GM12878 (cell line): ENCODE measurements at regions not wholly inside any gene's neighbourhood (a gene's known extent, or its start where the extent isn't known, plus 50 kb on each side); places are given as distances from the start of the nearest gene placed in this dataset.

ENCODE experiments used
- ATAC-seq: fragments of 200-7000 bp; cut with Tn5 transposase; 3 replicates; pipeline ENCODE4 v1.9.1; 2020; ENCODE audit warnings: mild to moderate bottlenecking, moderate library complexity
- BruUV-seq: library from RNA; stranded (reverse); fragments of 400-500 nt; replicated peaks from 2 replicates; lab custom pipeline; 2021; lab: Mats Ljungman, UMichigan
- CTCF ChIA-PET: fragments of 300-600 bp; sonication (Branson Sonifier 250); formaldehyde crosslinking; extraction: SDS; loops from one replicate; lab custom pipeline; 2021; ENCODE audit warnings: inconsistent platforms; lab: Yijun Ruan, JAX
- POLR2A ChIA-PET: fragments of 350-600 bp; formaldehyde crosslinking; extraction: SDS; loops from one replicate; lab custom pipeline; 2021; ENCODE audit warnings: inconsistent platforms; lab: Charles Lee
- RAD21 ChIA-PET: fragments of 300-600 bp; sonication (Branson Sonifier 250); formaldehyde crosslinking; loops from one replicate; lab custom pipeline; 2023; ENCODE audit warnings: antibody characterized with exemption; ENCODE audit not compliant: unreplicated experiment; lab: Charles Lee
- SMC1A ChIA-PET: fragments of 300-600 bp; sonication (Branson Sonifier 250); formaldehyde crosslinking; loops from one replicate; lab custom pipeline; 2023; ENCODE audit not compliant: unreplicated experiment, uncharacterized antibody; lab: Charles Lee
- DNase-seq: peaks from one replicate; pipeline ENCODE4 v3.0.0-alpha.2; 2011; ENCODE audit warnings: low read depth, low spot score
- FAIRE-seq: peaks from 3 replicates; lab custom pipeline; 2011; peaks lifted over from hg19 to GRCh38; lab: Jason Lieb, UNC
- H2AFZ ChIP-seq: 2 replicates; pipeline ENCODE4 v1.6.0; 2011; ENCODE audit warnings: low read depth, low read length, control low read depth; ENCODE audit not compliant: control insufficient read depth
- H3K27ac ChIP-seq: 2 replicates; pipeline ENCODE4 v1.5.1; 2011; ENCODE audit warnings: control low read depth; ENCODE audit not compliant: control insufficient read depth, insufficient read depth
- H3K27me3 ChIP-seq, 2 experiments: replicated peaks in 1 of 2; 2 replicates each; pipeline versions ENCODE4 v1.6.0 to v1.6.1; 2011; ENCODE audit warnings: low read length in 1 of 2; ENCODE audit not compliant: control insufficient read depth in 2 of 2, insufficient read depth in 2 of 2
- H3K36me3 ChIP-seq, 2 experiments: 2 replicates each; pipeline ENCODE4 v1.5.1; 2011; ENCODE audit warnings: low read length in 1 of 2; ENCODE audit not compliant: control insufficient read depth in 2 of 2, insufficient read depth in 2 of 2
- H3K4me1 ChIP-seq: 2 replicates; pipeline ENCODE4 v1.6.1; 2011; ENCODE audit warnings: mild to moderate bottlenecking, low read length, moderate library complexity, mixed read lengths; ENCODE audit not compliant: control insufficient read depth, insufficient read depth
- H3K4me2 ChIP-seq: 2 replicates; pipeline ENCODE4 v1.6.0; 2011; ENCODE audit warnings: control low read depth; ENCODE audit not compliant: control insufficient read depth, insufficient read depth
- H3K4me3 ChIP-seq: fragments of 200-600 bp; sonication (generic); 2 replicates; pipeline ENCODE4 v1.5.1; 2016
- H3K79me2 ChIP-seq: 2 replicates; pipeline ENCODE4 v1.6.0; 2011; ENCODE audit warnings: low read length; ENCODE audit not compliant: control insufficient read depth, insufficient read depth
- H3K9ac ChIP-seq: 2 replicates; pipeline ENCODE4 v1.8.0; 2011; ENCODE audit warnings: low read length, control low read depth, mixed read lengths; ENCODE audit not compliant: control insufficient read depth, insufficient read depth
- H3K9me3 ChIP-seq: replicated peaks from 3 replicates; pipeline ENCODE4 v1.5.1; 2011; ENCODE audit warnings: mild to moderate bottlenecking, low read length; ENCODE audit not compliant: control insufficient read depth, insufficient read depth
- H4K20me1 ChIP-seq: 2 replicates; pipeline ENCODE4 v1.6.0; 2011; ENCODE audit not compliant: control insufficient read depth, insufficient read depth
- BCL3 ChIP-seq: IDR thresholded peaks from 2 replicates; pipeline ENCODE4 v1.6.1; 2011; ENCODE audit warnings: borderline replicate concordance, low read depth, mild to moderate bottlenecking, moderate library complexity, low read length; ENCODE audit not compliant: insufficient read depth, poor library complexity, severe bottlenecking
- CBFB ChIP-seq: IDR thresholded peaks from 2 replicates; pipeline ENCODE4 v1.6.1; 2016; ENCODE audit warnings: antibody characterized with exemption, low read depth
- CHD1 ChIP-seq: IDR thresholded peaks from 2 replicates; pipeline ENCODE4 v1.6.1; 2012; ENCODE audit warnings: low read depth, low read length, improper control_type of control experiment
- CREM ChIP-seq: IDR thresholded peaks from 2 replicates; pipeline ENCODE4 v1.6.1; 2014; ENCODE audit warnings: antibody characterized with exemption, low read depth
- ESRRA ChIP-seq: IDR thresholded peaks from 2 replicates; pipeline ENCODE4 v1.6.1; 2012; ENCODE audit warnings: mild to moderate bottlenecking, low read length, improper control_type of control experiment
- FOXK2 ChIP-seq: fragments of 450-650 bp; IDR thresholded peaks from 2 replicates; pipeline ENCODE4 v1.6.1; 2017; ENCODE audit warnings: mild to moderate bottlenecking, moderate library complexity
- PAX8 ChIP-seq: fragments of 450-650 bp; IDR thresholded peaks from 2 replicates; pipeline ENCODE4 v1.6.1; 2017; ENCODE audit warnings: mild to moderate bottlenecking, moderate library complexity
- POLR2AphosphoS5 ChIP-seq: IDR thresholded peaks from 2 replicates; pipeline ENCODE4 v1.6.1; 2011; ENCODE audit warnings: mild to moderate bottlenecking, low read length, inconsistent platforms
- RBBP5 ChIP-seq: fragments of 200-600 bp; sonication (generic); conservative IDR thresholded peaks from 2 replicates; pipeline ENCODE4 v1.6.1; 2016
- WGBS: methylation state at CpG from one replicate; pipeline ENCODE4 v1.1.6; 2016; ENCODE audit warnings: low lambda C conversion rate; ENCODE audit not compliant: insufficient replicate concordance, insufficient coverage; ENCODE audit errors: missing lambda C conversion rate; 5-methylcytosine and 5-hydroxymethylcytosine counted together
- in situ Hi-C: fragments of 300-500 bp; cut with MboI; formaldehyde crosslinking; loops from 9 replicates; pipeline ENCODE4 v1.14.3; 2018; ENCODE audit warnings: mixed read lengths
- intact Hi-C: fragments of 100-400 bp; cut with micrococcal nuclease; formaldehyde crosslinking; loops from one replicate; pipeline ENCODE4 v1.14.2; 2022; ENCODE audit not compliant: unreplicated experiment
- TF ChIP-seq, protein P1 (sequence below), 3 experiments: IDR thresholded peaks in 2 of 3; conservative IDR thresholded peaks in 1 of 3; 2 replicates each; pipeline ENCODE4 v1.5.1; 2011; ENCODE audit warnings: low read depth in 3 of 3, low read length in 3 of 3, mild to moderate bottlenecking in 3 of 3, control low read depth in 2 of 3, moderate library complexity in 2 of 3, inconsistent platforms in 1 of 3, mixed read lengths in 1 of 3; ENCODE audit not compliant: control insufficient read depth in 2 of 3, insufficient read depth in 1 of 3; ENCODE audit errors: extremely low read depth in 1 of 3

- no peak for DNase-seq
- TF ChIP-seq RBBP5, result no peak
- TF ChIP-seq, protein P1, sequence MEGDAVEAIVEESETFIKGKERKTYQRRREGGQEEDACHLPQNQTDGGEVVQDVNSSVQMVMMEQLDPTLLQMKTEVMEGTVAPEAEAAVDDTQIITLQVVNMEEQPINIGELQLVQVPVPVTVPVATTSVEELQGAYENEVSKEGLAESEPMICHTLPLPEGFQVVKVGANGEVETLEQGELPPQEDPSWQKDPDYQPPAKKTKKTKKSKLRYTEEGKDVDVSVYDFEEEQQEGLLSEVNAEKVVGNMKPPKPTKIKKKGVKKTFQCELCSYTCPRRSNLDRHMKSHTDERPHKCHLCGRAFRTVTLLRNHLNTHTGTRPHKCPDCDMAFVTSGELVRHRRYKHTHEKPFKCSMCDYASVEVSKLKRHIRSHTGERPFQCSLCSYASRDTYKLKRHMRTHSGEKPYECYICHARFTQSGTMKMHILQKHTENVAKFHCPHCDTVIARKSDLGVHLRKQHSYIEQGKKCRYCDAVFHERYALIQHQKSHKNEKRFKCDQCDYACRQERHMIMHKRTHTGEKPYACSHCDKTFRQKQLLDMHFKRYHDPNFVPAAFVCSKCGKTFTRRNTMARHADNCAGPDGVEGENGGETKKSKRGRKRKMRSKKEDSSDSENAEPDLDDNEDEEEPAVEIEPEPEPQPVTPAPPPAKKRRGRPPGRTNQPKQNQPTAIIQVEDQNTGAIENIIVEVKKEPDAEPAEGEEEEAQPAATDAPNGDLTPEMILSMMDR (IDR thresholded peaks at IDR 0.05 in 2 of 3, conservative IDR thresholded peaks at IDR 0.05 in 1 of 3; ENCODE audit: control insufficient read depth in 2 of 3, extremely low read depth in 1 of 3, insufficient read depth in 1 of 3, low read depth in 3 of 3, low read length in 3 of 3), result no peak
- no peak for TF ChIP-seq CHD1
- TF ChIP-seq PAX8, result no peak
- TF ChIP-seq POLR2AphosphoS5, result no peak
- no peak for TF ChIP-seq FOXK2
- no peak for TF ChIP-seq BCL3
- TF ChIP-seq CREM, result no peak
- no peak for TF ChIP-seq CBFB
- TF ChIP-seq ESRRA, result no peak
- TF ChIP-seq, all 136 proteins: peak for 0
- no peak overlapping the region for H3K4me2 ChIP-seq
- ChIA-PET POLR2A (no interaction called here), SMC1A (no interaction called here), RAD21 (no interaction called here), CTCF (no interaction called here)
- intact Hi-C loops, result no loop called here
- no peaks in the 10 kb centered on the region for H4K20me1 ChIP-seq
- no peaks in the 10 kb centered on the region for H3K9me3 ChIP-seq
- in situ Hi-C loops, result no loop called here
- 38% methylated on average over 8 of the region's 8 CpGs for WGBS
- no peak overlapping the region for H3K9ac ChIP-seq
- ATAC-seq, result no peak
- FAIRE-seq, result no peak
- H3K27me3 ChIP-seq, result no peaks in the 10 kb centered on the region
- no peaks in the 10 kb centered on the region for H3K36me3 ChIP-seq
- no peak overlapping the region for H3K4me3 ChIP-seq
- no TSS peak for BruUV-seq
- no peaks in the 10 kb centered on the region for H3K4me1 ChIP-seq
- no peak overlapping the region for H3K27ac ChIP-seq
- no peaks in the 10 kb centered on the region for H3K79me2 ChIP-seq
- H2AFZ ChIP-seq, result no peak overlapping the region
Observed at GRCh38 chr1:4526747-4527146, 127.7 kb upstream of the AJAP1 start.
